Esophagus muscularis mucosa (tissue), 4 donors: ENCODE measurements at regions not wholly inside any gene's neighbourhood (a gene's known extent, or its start where the extent isn't known, plus 50 kb on each side); places are given as distances from the start of the nearest gene placed in this dataset.

Source experiments
- DNase-seq: peaks from one replicate; pipeline ENCODE4 v3.0.0-alpha.2; 2017; ENCODE audit errors: extremely low spot score
- H3K27ac ChIP-seq, 4 donors: fragments of 200-600 bp; sonication (generic); replicated peaks in 1 of 4; 1 replicate in 3 of 4; 2 replicates in 1 of 4; pipeline ENCODE4 v1.5.1; 2016 to 2019; ENCODE audit warnings: mild to moderate bottlenecking in 1 of 4
- H3K27me3 ChIP-seq, 4 donors: fragments of 200-600 bp; sonication (generic); one replicate each; pipeline versions ENCODE4 v1.5.1 to v1.6.0; 2016 to 2019
- H3K36me3 ChIP-seq, 4 donors: fragments of 200-600 bp; sonication (generic); one replicate each; pipeline ENCODE4 v1.5.1; 2016 to 2019
- H3K4me1 ChIP-seq, 4 donors: fragments of 200-600 bp; sonication (generic); one replicate each; pipeline ENCODE4 v1.5.1; 2016 to 2019
- H3K4me3 ChIP-seq, 4 donors: fragments of 200-600 bp; sonication (generic); 1 replicate in 2 of 4; 2 replicates in 2 of 4; pipeline ENCODE4 v1.5.1; 2016 to 2019; ENCODE audit warnings: mild to moderate bottlenecking in 4 of 4, moderate library complexity in 1 of 4
- H3K9me3 ChIP-seq, 4 donors: fragments of 200-600 bp; sonication (generic); 1 replicate in 3 of 4; 2 replicates in 1 of 4; pipeline ENCODE4 v1.5.1; 2016 to 2019
- EP300 ChIP-seq: sonication (generic); formaldehyde crosslinking; IDR thresholded peaks from one replicate; pipeline ENCODE4 v1.6.1; 2017; ENCODE audit warnings: antibody characterized with exemption
- POLR2A ChIP-seq: fragments of 450-650 bp; IDR thresholded peaks from one replicate; pipeline ENCODE4 v1.6.1; 2017; ENCODE audit warnings: antibody characterized with exemption, moderate library complexity, mild to moderate bottlenecking, low read depth
- POLR2AphosphoS5 ChIP-seq, 2 donors: sonication (generic); formaldehyde crosslinking; IDR thresholded peaks; one replicate each; pipeline ENCODE4 v1.6.1; 2017; ENCODE audit warnings: antibody characterized with exemption in 2 of 2
- WGBS: methylation state at CpG from one replicate; pipeline ENCODE4 v1.1.5; 2018; 5-methylcytosine and 5-hydroxymethylcytosine counted together
- intact Hi-C: fragments of 100-400 bp; cut with DNase I; formaldehyde crosslinking; loops from one replicate; pipeline ENCODE4 v1.15.1; 2023
- TF ChIP-seq, protein P1 (sequence below), 3 experiments: fragments of 200-600 bp in 2 of 3; fragments of 450-650 bp in 1 of 3; sonication (generic) in 2 of 3; IDR thresholded peaks; one replicate each; pipeline ENCODE4 v1.5.1; 2017 to 2019; ENCODE audit warnings: antibody characterized with exemption in 3 of 3, mild to moderate bottlenecking in 2 of 3, moderate library complexity in 1 of 3

- H3K4me3 ChIP-seq, result no peak overlapping the region
- intact Hi-C loops, result no loop called here
- H3K9me3 ChIP-seq, result no peaks in the 10 kb centered on the region
- H3K36me3 ChIP-seq, result no peaks in the 10 kb centered on the region
- H3K27ac ChIP-seq, result no peak overlapping the region
- 93% methylated on average over 9 of the region's 13 CpGs for WGBS
- DNase-seq, result no peak
- TF ChIP-seq, protein P1, sequence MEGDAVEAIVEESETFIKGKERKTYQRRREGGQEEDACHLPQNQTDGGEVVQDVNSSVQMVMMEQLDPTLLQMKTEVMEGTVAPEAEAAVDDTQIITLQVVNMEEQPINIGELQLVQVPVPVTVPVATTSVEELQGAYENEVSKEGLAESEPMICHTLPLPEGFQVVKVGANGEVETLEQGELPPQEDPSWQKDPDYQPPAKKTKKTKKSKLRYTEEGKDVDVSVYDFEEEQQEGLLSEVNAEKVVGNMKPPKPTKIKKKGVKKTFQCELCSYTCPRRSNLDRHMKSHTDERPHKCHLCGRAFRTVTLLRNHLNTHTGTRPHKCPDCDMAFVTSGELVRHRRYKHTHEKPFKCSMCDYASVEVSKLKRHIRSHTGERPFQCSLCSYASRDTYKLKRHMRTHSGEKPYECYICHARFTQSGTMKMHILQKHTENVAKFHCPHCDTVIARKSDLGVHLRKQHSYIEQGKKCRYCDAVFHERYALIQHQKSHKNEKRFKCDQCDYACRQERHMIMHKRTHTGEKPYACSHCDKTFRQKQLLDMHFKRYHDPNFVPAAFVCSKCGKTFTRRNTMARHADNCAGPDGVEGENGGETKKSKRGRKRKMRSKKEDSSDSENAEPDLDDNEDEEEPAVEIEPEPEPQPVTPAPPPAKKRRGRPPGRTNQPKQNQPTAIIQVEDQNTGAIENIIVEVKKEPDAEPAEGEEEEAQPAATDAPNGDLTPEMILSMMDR (IDR thresholded peaks at IDR 0.05), result no peak
- no peak for TF ChIP-seq POLR2AphosphoS5 (IDR thresholded peaks at IDR 0.05)
- no peak for TF ChIP-seq POLR2A
- no peak for TF ChIP-seq EP300
- H3K27me3 ChIP-seq, result peaks cover 0 to 12% (median 0%) of the 10 kb centered on the region in 4 donors
- H3K4me1 ChIP-seq, result no peaks in the 10 kb centered on the region
These were observed 87.1 kb downstream of the RTP5 start for GRCh38 chr2:241956521-241957110.

GRCh38 chr2:241957276-241957675 lies 87.7 kb downstream of the RTP5 start:
- Histone ChIP-seq H3K4me1 (no peaks in the 10 kb centered on the region), H3K9me3 (no peaks in the 10 kb centered on the region), H3K27me3 (peaks cover 0 to 8% (median 0%) of the 10 kb centered on the region in 4 donors), H3K27ac (no peak overlapping the region), H3K36me3 (no peaks in the 10 kb centered on the region), H3K4me3 (no peak overlapping the region)
- intact Hi-C loops, result no loop called here
- no peak for DNase-seq
- TF ChIP-seq POLR2A (no peak), POLR2AphosphoS5 (IDR thresholded peaks at IDR 0.05) (no peak), EP300 (no peak)
- TF ChIP-seq, protein P1 (IDR thresholded peaks at IDR 0.05), result no peak
- WGBS, result 86% methylated on average over 13 of the region's 14 CpGs

DNA sequence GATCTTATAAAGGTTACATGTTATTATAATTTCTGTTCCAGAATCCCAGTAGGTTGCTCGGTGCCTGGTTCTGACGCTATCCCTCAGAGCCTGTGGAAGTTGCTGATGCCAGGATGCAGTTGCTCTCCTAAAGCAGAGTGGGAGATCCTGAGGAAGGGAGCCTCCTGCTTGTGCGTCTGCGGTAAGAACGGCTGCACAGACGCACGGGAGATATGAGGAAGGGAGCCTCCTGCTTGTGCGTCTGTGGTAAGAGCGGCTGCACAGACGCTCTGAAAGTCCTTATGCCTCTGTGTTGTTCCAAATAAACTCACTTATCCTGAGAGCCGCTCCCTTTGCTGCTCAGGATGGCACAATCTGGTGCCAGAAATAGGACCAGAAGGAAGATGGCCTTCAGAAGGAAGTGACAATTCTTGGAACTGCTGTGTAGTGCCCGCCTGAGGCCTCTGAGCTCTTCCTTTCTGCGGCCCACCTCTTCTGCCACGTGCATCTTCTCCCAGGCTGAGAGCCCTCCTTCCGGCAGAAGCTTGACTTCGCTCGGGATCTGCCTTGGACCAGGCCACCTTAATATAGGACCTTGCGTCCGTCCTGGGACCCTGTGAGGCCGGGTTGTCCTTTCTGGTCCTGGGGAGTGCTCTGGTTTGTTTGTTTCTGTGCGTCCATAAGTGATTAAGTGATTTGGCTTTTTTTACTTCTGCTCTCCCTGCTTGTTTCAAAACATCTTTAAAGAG lies 89.5 kb downstream of the RTP5 start:
- no peaks in the 10 kb centered on the region for H3K36me3 ChIP-seq
- H3K4me3 ChIP-seq, result no peak overlapping the region
- H3K4me1 ChIP-seq, result no peaks in the 10 kb centered on the region
- 87% methylated on average over 21 of the region's 21 CpGs for WGBS
- intact Hi-C loops, result no loop called here
- no peaks in the 10 kb centered on the region for H3K9me3 ChIP-seq
- DNase-seq, result no peak
- H3K27me3 ChIP-seq, result no peaks in the 10 kb centered on the region
- TF ChIP-seq, protein P1 (IDR thresholded peaks at IDR 0.05), result no peak
- TF ChIP-seq EP300 (no peak), POLR2A (no peak)
- H3K27ac ChIP-seq, result no peak overlapping the region

- H3K4me3 ChIP-seq, result no peak overlapping the region
- intact Hi-C loops, result no loop called here
- H3K27me3 ChIP-seq, result no peaks in the 10 kb centered on the region
- no peaks in the 10 kb centered on the region for H3K36me3 ChIP-seq
- no peak overlapping the region for H3K27ac ChIP-seq
- no peaks in the 10 kb centered on the region for H3K9me3 ChIP-seq
- 60% methylated on average over 3 of the region's 3 CpGs for WGBS
- H3K4me1 ChIP-seq, result no peaks in the 10 kb centered on the region
- TF ChIP-seq POLR2A (no peak), POLR2AphosphoS5 (IDR thresholded peaks at IDR 0.05) (no peak), EP300 (no peak)
- TF ChIP-seq, protein P1 (IDR thresholded peaks at IDR 0.05), result no peak
- DNase-seq, result no peak
These were observed 90.3 kb downstream of the RTP5 start for GRCh38 chr2:241959751-241960269.
